Uterus (tissue), 2 donors: ENCODE measurements at regions not wholly inside any gene's neighbourhood (a gene's known extent, or its start where the extent isn't known, plus 50 kb on each side); places are given as distances from the start of the nearest gene placed in this dataset.

Experiments
- CTCF ChIP-seq, 4 experiments: fragments of 200-600 bp in 2 of 4; fragments of 450-650 bp in 2 of 4; sonication (generic) in 2 of 4; IDR thresholded peaks; one replicate each; pipeline ENCODE4 v1.5.1; 2016 to 2019; ENCODE audit warnings: antibody characterized with exemption in 4 of 4, mild to moderate bottlenecking in 2 of 4, moderate library complexity in 1 of 4
- POLR2A ChIP-seq, 2 donors: fragments of 450-650 bp; IDR thresholded peaks; one replicate each; pipeline ENCODE4 v1.6.1; 2016; ENCODE audit warnings: antibody characterized with exemption in 2 of 2, mild to moderate bottlenecking in 1 of 2, moderate library complexity in 1 of 2

DNA sequence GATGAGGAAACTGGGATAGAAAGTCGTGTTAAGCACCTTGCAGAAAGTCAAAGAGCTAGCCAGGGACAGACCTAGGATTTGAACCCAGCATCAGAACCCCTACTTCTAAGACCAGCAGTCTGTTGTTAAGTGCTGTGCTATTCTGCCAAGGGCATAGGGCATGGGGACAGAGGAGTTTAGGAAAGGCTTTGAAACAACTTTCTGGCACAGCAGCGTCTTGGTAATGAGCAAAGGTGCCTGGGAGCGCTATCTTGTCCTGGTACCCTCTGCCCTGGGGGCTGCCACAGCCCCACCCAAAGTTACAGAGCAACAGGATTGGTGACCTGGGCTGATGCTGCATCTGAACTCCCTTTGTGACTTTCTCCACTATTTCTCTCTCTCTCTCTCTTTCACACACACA is 1108.1 kb downstream of the BCL11B start:
- no peak for TF ChIP-seq CTCF (IDR thresholded peaks at IDR 0.05)
- no peak for TF ChIP-seq POLR2A (IDR thresholded peaks at IDR 0.05)
